ENCODE measurements at regions not wholly inside any gene's neighbourhood (a gene's known extent, or its start where the extent isn't known, plus 50 kb on each side); places are given as distances from the start of the nearest gene placed in this dataset.

- no peak overlapping the region for H4K91ac ChIP-seq (ENCODE audit: low read length)
- no peak overlapping the region for H4K8ac ChIP-seq (ENCODE audit: low read length)
- no peaks in the 10 kb centered on the region for H3K4me1 ChIP-seq (ENCODE audit: control insufficient read depth, insufficient read depth, low read depth, low read length)
- H3K23ac ChIP-seq (ENCODE audit: low read length in 2 of 2), result no peak overlapping the region
- H2BK12ac ChIP-seq (ENCODE audit: low read length in 2 of 2), result no peak overlapping the region
- H2BK120ac ChIP-seq (ENCODE audit: low read depth, low read length), result no peak overlapping the region
- H3K27me3 ChIP-seq (ENCODE audit: control insufficient read depth in 1 of 2, insufficient read depth in 1 of 2, low read length in 2 of 2), result no peaks in the 10 kb centered on the region
- no peak overlapping the region for H3K9ac ChIP-seq (ENCODE audit: low read length)
- H3K4me3 ChIP-seq (ENCODE audit: insufficient read depth in 1 of 2, low read depth in 1 of 2, low read length in 2 of 2), result no peak overlapping the region
- no peaks in the 10 kb centered on the region for H3K36me3 ChIP-seq (ENCODE audit: control insufficient read depth in 1 of 2, insufficient read depth in 2 of 2, low read depth in 1 of 2, low read length in 2 of 2)
- no peak overlapping the region for H2AK5ac ChIP-seq (ENCODE audit: low read length, severe bottlenecking)
- H2BK5ac ChIP-seq (ENCODE audit: low read depth, low read length, poor library complexity, severe bottlenecking), result no peak overlapping the region
- no peak for DNase-seq
- H3K4me2 ChIP-seq (ENCODE audit: low read length, poor library complexity, severe bottlenecking), result no peak overlapping the region
- no peak overlapping the region for H2AFZ ChIP-seq (ENCODE audit: low read depth, low read length)
- no peak overlapping the region for H3K14ac ChIP-seq (ENCODE audit: low read length in 2 of 2)
- no peak overlapping the region for H3K27ac ChIP-seq (ENCODE audit: low read length, poor library complexity, severe bottlenecking)
- no peak overlapping the region for H2BK15ac ChIP-seq (ENCODE audit: low read depth, poor library complexity, severe bottlenecking)
- H3K9me3 ChIP-seq (ENCODE audit: control insufficient read depth, low read length), result no peaks in the 10 kb centered on the region
- 80% methylated on average over 2 of the region's 3 CpGs for WGBS
- H3K4ac ChIP-seq (ENCODE audit: low read depth in 1 of 2, low read length in 2 of 2), result no peak overlapping the region
- no peaks in the 10 kb centered on the region for H3K79me1 ChIP-seq (replicated peaks; ENCODE audit: low read length, poor library complexity, severe bottlenecking)
- H3K18ac ChIP-seq (ENCODE audit: low read depth in 1 of 2, low read length in 2 of 2), result no peak overlapping the region
These were observed 484.0 kb downstream of the C6orf118 start for GRCh38 chr6:164825386-164825785.

DNA sequence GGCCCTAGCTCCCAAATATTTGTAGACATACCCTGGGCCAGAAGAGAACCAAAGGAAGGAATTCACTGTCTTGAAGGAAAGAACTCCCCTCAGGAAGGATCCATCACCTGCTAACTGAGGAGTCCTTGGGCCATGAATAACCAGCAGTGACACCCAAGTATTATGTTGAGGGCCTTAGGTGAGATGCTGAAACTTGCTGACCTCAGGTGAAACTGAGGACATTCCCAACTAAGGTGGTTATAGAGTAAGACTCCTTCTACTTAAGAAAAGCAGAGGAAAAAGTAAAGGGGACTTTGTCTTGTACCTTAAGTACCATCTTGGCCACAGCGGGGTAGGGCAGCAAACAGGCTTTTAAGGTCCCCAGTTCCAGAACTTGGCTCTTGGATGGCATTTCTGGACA, 491.7 kb downstream of the C6orf118 start:
- Histone ChIP-seq H3K4ac (ENCODE audit: low read depth in 1 of 2, low read length in 2 of 2) (no peak overlapping the region), H2BK15ac (ENCODE audit: low read depth, poor library complexity, severe bottlenecking) (no peak overlapping the region), H3K14ac (ENCODE audit: low read length in 2 of 2) (no peak overlapping the region), H3K4me3 (ENCODE audit: insufficient read depth in 1 of 2, low read depth in 1 of 2, low read length in 2 of 2) (no peak overlapping the region), H4K91ac (ENCODE audit: low read length) (no peak overlapping the region), H3K23ac (ENCODE audit: low read length in 2 of 2) (no peak overlapping the region), H2BK120ac (ENCODE audit: low read depth, low read length) (no peak overlapping the region), H3K18ac (ENCODE audit: low read depth in 1 of 2, low read length in 2 of 2) (no peak overlapping the region), H3K9ac (ENCODE audit: low read length) (no peak overlapping the region), H3K9me3 (ENCODE audit: control insufficient read depth, low read length) (peaks cover 27% of the 10 kb centered on the region), H3K4me2 (ENCODE audit: low read length, poor library complexity, severe bottlenecking) (no peak overlapping the region), H3K27ac (ENCODE audit: low read length, poor library complexity, severe bottlenecking) (no peak overlapping the region), H3K27me3 (ENCODE audit: control insufficient read depth in 1 of 2, insufficient read depth in 1 of 2, low read length in 2 of 2) (no peaks in the 10 kb centered on the region), H2AK5ac (ENCODE audit: low read length, severe bottlenecking) (no peak overlapping the region), H2BK5ac (ENCODE audit: low read depth, low read length, poor library complexity, severe bottlenecking) (no peak overlapping the region), H2BK12ac (ENCODE audit: low read length in 2 of 2) (no peak overlapping the region), H2AFZ (ENCODE audit: low read depth, low read length) (no peak overlapping the region), H3K79me1 (replicated peaks; ENCODE audit: low read length, poor library complexity, severe bottlenecking) (no peaks in the 10 kb centered on the region), H3K36me3 (ENCODE audit: control insufficient read depth in 1 of 2, insufficient read depth in 2 of 2, low read depth in 1 of 2, low read length in 2 of 2) (no peaks in the 10 kb centered on the region), H3K4me1 (ENCODE audit: control insufficient read depth, insufficient read depth, low read depth, low read length) (no peaks in the 10 kb centered on the region), H4K8ac (ENCODE audit: low read length) (no peak overlapping the region)
- DNase-seq, result no peak
- 84% methylated on average over 1 of the region's 1 CpG for WGBS

DNA sequence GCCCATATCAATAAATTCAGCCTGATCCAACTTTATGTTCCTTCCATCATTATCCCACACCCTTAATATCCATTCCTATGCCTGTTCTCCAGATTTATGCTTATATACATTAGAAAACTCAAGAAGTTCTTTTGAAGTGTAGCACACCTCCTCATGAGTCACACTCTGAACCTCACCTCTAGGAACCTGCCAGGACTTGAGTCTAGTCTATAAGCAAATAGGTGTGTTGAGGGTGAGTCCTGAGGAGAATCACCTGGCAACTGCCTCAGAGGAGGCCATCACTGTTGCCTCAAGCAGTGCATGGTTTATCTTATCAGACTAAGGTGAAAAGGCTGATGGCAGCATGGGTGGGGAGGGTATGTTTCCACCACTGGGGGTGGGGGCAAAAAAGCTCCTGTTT, 496.7 kb downstream of the C6orf118 start:
- H2BK120ac ChIP-seq (ENCODE audit: low read depth, low read length), result no peak overlapping the region
- H3K27me3 ChIP-seq (ENCODE audit: control insufficient read depth in 1 of 2, insufficient read depth in 1 of 2, low read length in 2 of 2), result no peaks in the 10 kb centered on the region
- H3K27ac ChIP-seq (ENCODE audit: low read length, poor library complexity, severe bottlenecking), result no peak overlapping the region
- H2BK12ac ChIP-seq (ENCODE audit: low read length in 2 of 2), result no peak overlapping the region
- no peak overlapping the region for H3K14ac ChIP-seq (ENCODE audit: low read length in 2 of 2)
- H3K4me2 ChIP-seq (ENCODE audit: low read length, poor library complexity, severe bottlenecking), result no peak overlapping the region
- H3K23ac ChIP-seq (ENCODE audit: low read length in 2 of 2), result no peak overlapping the region
- H3K4me1 ChIP-seq (ENCODE audit: control insufficient read depth, insufficient read depth, low read depth, low read length), result no peaks in the 10 kb centered on the region
- no peak for DNase-seq
- no peak overlapping the region for H3K18ac ChIP-seq (ENCODE audit: low read depth in 1 of 2, low read length in 2 of 2)
- no peak overlapping the region for H4K91ac ChIP-seq (ENCODE audit: low read length)
- no peak overlapping the region for H2BK5ac ChIP-seq (ENCODE audit: low read depth, low read length, poor library complexity, severe bottlenecking)
- H3K4ac ChIP-seq (ENCODE audit: low read depth in 1 of 2, low read length in 2 of 2), result no peak overlapping the region
- H2AFZ ChIP-seq (ENCODE audit: low read depth, low read length), result no peak overlapping the region
- no peak overlapping the region for H4K8ac ChIP-seq (ENCODE audit: low read length)
- peaks cover 40% of the 10 kb centered on the region for H3K9me3 ChIP-seq (ENCODE audit: control insufficient read depth, low read length)
- no peak overlapping the region for H3K9ac ChIP-seq (ENCODE audit: low read length)
- H3K79me1 ChIP-seq (replicated peaks; ENCODE audit: low read length, poor library complexity, severe bottlenecking), result no peaks in the 10 kb centered on the region
- no peak overlapping the region for H3K4me3 ChIP-seq (ENCODE audit: insufficient read depth in 1 of 2, low read depth in 1 of 2, low read length in 2 of 2)
- no peak overlapping the region for H2BK15ac ChIP-seq (ENCODE audit: low read depth, poor library complexity, severe bottlenecking)
- H3K36me3 ChIP-seq (ENCODE audit: control insufficient read depth in 1 of 2, insufficient read depth in 2 of 2, low read depth in 1 of 2, low read length in 2 of 2), result no peaks in the 10 kb centered on the region
- no peak overlapping the region for H2AK5ac ChIP-seq (ENCODE audit: low read length, severe bottlenecking)

DNA sequence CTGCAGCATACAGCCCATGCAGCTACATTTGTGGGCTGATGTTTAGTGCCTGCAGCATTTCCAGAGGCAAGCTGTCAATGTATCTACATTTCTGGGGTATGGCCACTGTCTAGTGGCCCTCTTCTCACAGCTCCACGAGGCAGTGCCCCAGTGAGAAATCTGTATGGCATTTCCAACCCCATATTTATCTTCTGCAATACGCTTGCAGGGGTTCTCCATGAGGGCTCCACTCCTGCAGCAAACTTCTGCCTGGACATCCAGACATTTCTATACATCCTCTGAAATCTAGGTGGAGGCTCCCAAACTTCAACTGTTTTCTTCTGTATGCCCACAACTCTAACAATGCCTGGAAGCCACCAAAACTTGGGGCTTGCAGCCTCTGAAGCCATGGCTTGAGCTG, 502.3 kb downstream of the C6orf118 start:
- Histone ChIP-seq H3K79me1 (replicated peaks; ENCODE audit: low read length, poor library complexity, severe bottlenecking) (no peaks in the 10 kb centered on the region), H3K9ac (ENCODE audit: low read length) (no peak overlapping the region), H4K8ac (ENCODE audit: low read length) (no peak overlapping the region), H4K91ac (ENCODE audit: low read length) (no peak overlapping the region), H3K27ac (ENCODE audit: low read length, poor library complexity, severe bottlenecking) (no peak overlapping the region), H3K4me3 (ENCODE audit: insufficient read depth in 1 of 2, low read depth in 1 of 2, low read length in 2 of 2) (no peak overlapping the region), H2AFZ (ENCODE audit: low read depth, low read length) (no peak overlapping the region), H3K14ac (ENCODE audit: low read length in 2 of 2) (no peak overlapping the region), H3K18ac (ENCODE audit: low read depth in 1 of 2, low read length in 2 of 2) (no peak overlapping the region), H2BK5ac (ENCODE audit: low read depth, low read length, poor library complexity, severe bottlenecking) (no peak overlapping the region), H3K27me3 (ENCODE audit: control insufficient read depth in 1 of 2, insufficient read depth in 1 of 2, low read length in 2 of 2) (no peaks in the 10 kb centered on the region), H3K9me3 (ENCODE audit: control insufficient read depth, low read length) (peaks cover 31% of the 10 kb centered on the region), H2BK12ac (ENCODE audit: low read length in 2 of 2) (no peak overlapping the region), H2BK120ac (ENCODE audit: low read depth, low read length) (no peak overlapping the region), H3K4ac (ENCODE audit: low read depth in 1 of 2, low read length in 2 of 2) (no peak overlapping the region), H3K36me3 (ENCODE audit: control insufficient read depth in 1 of 2, insufficient read depth in 2 of 2, low read depth in 1 of 2, low read length in 2 of 2) (no peaks in the 10 kb centered on the region), H2AK5ac (ENCODE audit: low read length, severe bottlenecking) (no peak overlapping the region), H2BK15ac (ENCODE audit: low read depth, poor library complexity, severe bottlenecking) (no peak overlapping the region), H3K4me2 (ENCODE audit: low read length, poor library complexity, severe bottlenecking) (no peak overlapping the region), H3K4me1 (ENCODE audit: control insufficient read depth, insufficient read depth, low read depth, low read length) (no peaks in the 10 kb centered on the region), H3K23ac (ENCODE audit: low read length in 2 of 2) (no peak overlapping the region)
- 37% methylated on average over 2 of the region's 2 CpGs for WGBS
- no peak for DNase-seq
